Suprapubic skin (tissue), 4 donors: ENCODE measurements at regions not wholly inside any gene's neighbourhood (a gene's known extent, or its start where the extent isn't known, plus 50 kb on each side); places are given as distances from the start of the nearest gene placed in this dataset.

Experiments used
- DNase-seq, 2 donors: peaks; one replicate each; pipeline ENCODE4 v3.0.0-alpha.2; 2019; ENCODE audit warnings: low spot score in 2 of 2
- H3K27ac ChIP-seq: fragments of 200-600 bp; sonication (generic); one replicate; pipeline ENCODE4 v1.5.1; 2019
- H3K27me3 ChIP-seq: fragments of 200-600 bp; sonication (generic); one replicate; pipeline ENCODE4 v1.5.1; 2019
- H3K36me3 ChIP-seq: fragments of 200-600 bp; sonication (generic); one replicate; pipeline ENCODE4 v1.5.1; 2019
- H3K4me1 ChIP-seq: fragments of 200-600 bp; sonication (generic); one replicate; pipeline ENCODE4 v1.5.1; 2019
- H3K4me3 ChIP-seq: fragments of 200-600 bp; sonication (generic); one replicate; pipeline ENCODE4 v1.5.1; 2019; ENCODE audit warnings: mild to moderate bottlenecking
- H3K9me3 ChIP-seq: fragments of 200-600 bp; sonication (generic); one replicate; pipeline ENCODE4 v1.5.1; 2019
- CTCF ChIP-seq, 2 donors: fragments of 200-600 bp in 1 of 2; fragments of 450-650 bp in 1 of 2; sonication (generic) in 1 of 2; IDR thresholded peaks; one replicate each; pipeline ENCODE4 v1.5.1; 2016 to 2019; ENCODE audit warnings: antibody characterized with exemption in 2 of 2, mild to moderate bottlenecking in 1 of 2, moderate library complexity in 1 of 2
- EP300 ChIP-seq: sonication (generic); formaldehyde crosslinking; IDR thresholded peaks from one replicate; pipeline ENCODE4 v1.6.1; 2017; ENCODE audit warnings: antibody characterized with exemption
- POLR2A ChIP-seq, 2 donors: fragments of 450-650 bp; IDR thresholded peaks; one replicate each; pipeline ENCODE4 v1.6.1; 2017; ENCODE audit warnings: antibody characterized with exemption in 2 of 2, mild to moderate bottlenecking in 2 of 2, moderate library complexity in 2 of 2
- POLR2AphosphoS5 ChIP-seq, 3 donors: sonication (generic); formaldehyde crosslinking; IDR thresholded peaks; one replicate each; pipeline ENCODE4 v1.6.1; 2017; ENCODE audit warnings: antibody characterized with exemption in 3 of 3
- WGBS: methylation state at CpG from one replicate; pipeline ENCODE4 v1.1.5; 2018; 5-methylcytosine and 5-hydroxymethylcytosine counted together

DNA sequence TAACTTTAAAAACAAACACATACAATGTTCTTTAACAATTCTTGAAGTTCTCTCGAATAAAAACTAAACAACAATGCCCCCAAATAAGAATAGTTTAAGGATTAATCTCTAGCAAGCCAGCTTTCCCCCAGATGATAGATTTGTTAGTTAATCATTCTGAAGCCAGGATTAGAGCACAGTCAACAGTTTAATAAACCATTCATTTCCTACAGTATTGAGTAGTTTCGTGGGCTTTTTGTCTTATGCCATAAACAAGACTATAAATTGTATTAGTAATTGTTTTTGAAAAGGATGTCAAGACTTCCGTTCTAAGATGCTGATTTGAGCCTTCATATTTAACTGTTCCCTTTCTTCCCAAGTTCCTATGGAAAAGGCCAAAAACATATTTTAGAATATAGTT, 136.6 kb downstream of the PIK3R1 start:
- 66% methylated on average over 3 of the region's 3 CpGs for WGBS
- Histone ChIP-seq H3K27ac (no peak overlapping the region), H3K36me3 (no peaks in the 10 kb centered on the region), H3K9me3 (no peaks in the 10 kb centered on the region), H3K27me3 (no peaks in the 10 kb centered on the region), H3K4me3 (no peak overlapping the region), H3K4me1 (no peaks in the 10 kb centered on the region)
- DNase-seq: no peak
- TF ChIP-seq POLR2A (IDR thresholded peaks at IDR 0.05): no peak
- TF ChIP-seq EP300: no peak
- TF ChIP-seq CTCF (IDR thresholded peaks at IDR 0.05): no peak
- no peak for TF ChIP-seq POLR2AphosphoS5 (IDR thresholded peaks at IDR 0.05)

GRCh38 chr5:68353605-68354004, 138.0 kb downstream of the PIK3R1 start:
- 89% methylated on average over 5 of the region's 5 CpGs for WGBS
- no peak for DNase-seq
- Histone ChIP-seq H3K4me3 (no peak overlapping the region), H3K27me3 (no peaks in the 10 kb centered on the region), H3K9me3 (no peaks in the 10 kb centered on the region), H3K27ac (no peak overlapping the region), H3K36me3 (no peaks in the 10 kb centered on the region), H3K4me1 (no peaks in the 10 kb centered on the region)
- no peak for TF ChIP-seq POLR2A (IDR thresholded peaks at IDR 0.05)
- TF ChIP-seq EP300: no peak

GRCh38 chr5:68354315-68354714, 138.8 kb downstream of the PIK3R1 start:
- no peak overlapping the region for H3K27ac ChIP-seq
- H3K9me3 ChIP-seq: no peaks in the 10 kb centered on the region
- WGBS: 85% methylated on average over 4 of the region's 5 CpGs
- no peaks in the 10 kb centered on the region for H3K27me3 ChIP-seq
- no peak for DNase-seq
- H3K4me3 ChIP-seq: no peak overlapping the region
- no peak for TF ChIP-seq EP300
- no peak for TF ChIP-seq POLR2AphosphoS5 (IDR thresholded peaks at IDR 0.05)
- TF ChIP-seq CTCF (IDR thresholded peaks at IDR 0.05): no peak
- TF ChIP-seq POLR2A (IDR thresholded peaks at IDR 0.05): no peak
- H3K4me1 ChIP-seq: no peaks in the 10 kb centered on the region
- no peaks in the 10 kb centered on the region for H3K36me3 ChIP-seq

DNA sequence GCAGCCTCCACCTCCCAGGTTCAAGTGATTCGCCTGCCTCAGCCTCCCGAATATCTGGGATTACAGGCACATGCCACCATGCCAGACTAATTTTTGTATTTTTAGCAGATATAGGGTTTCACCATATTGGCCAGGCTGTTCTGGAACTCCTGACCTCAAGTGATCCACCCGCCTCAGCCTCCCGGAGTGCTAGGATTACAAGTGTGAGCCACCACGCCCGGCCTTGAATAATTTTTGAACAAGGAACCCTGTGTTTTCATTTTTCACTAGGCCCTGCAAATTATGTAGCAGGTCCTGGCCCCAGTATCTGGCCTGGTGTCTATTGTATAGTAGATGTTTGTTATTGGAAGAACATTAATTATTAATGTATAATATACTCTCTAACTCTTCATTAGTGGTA, 140.7 kb downstream of the PIK3R1 start:
- no peak overlapping the region for H3K4me3 ChIP-seq
- 95% methylated on average over 6 of the region's 6 CpGs for WGBS
- no peaks in the 10 kb centered on the region for H3K9me3 ChIP-seq
- no peaks in the 10 kb centered on the region for H3K36me3 ChIP-seq
- no peak for TF ChIP-seq POLR2A (IDR thresholded peaks at IDR 0.05)
- no peak for TF ChIP-seq POLR2AphosphoS5 (IDR thresholded peaks at IDR 0.05)
- TF ChIP-seq CTCF (IDR thresholded peaks at IDR 0.05): no peak
- TF ChIP-seq EP300: no peak
- no peaks in the 10 kb centered on the region for H3K27me3 ChIP-seq
- H3K27ac ChIP-seq: no peak overlapping the region
- no peak for DNase-seq
- H3K4me1 ChIP-seq: no peaks in the 10 kb centered on the region

GRCh38 chr5:68356623-68357022, 141.1 kb downstream of the PIK3R1 start:
- no peak for DNase-seq
- TF ChIP-seq POLR2A (IDR thresholded peaks at IDR 0.05): no peak
- TF ChIP-seq CTCF (IDR thresholded peaks at IDR 0.05): no peak
- no peak for TF ChIP-seq POLR2AphosphoS5 (IDR thresholded peaks at IDR 0.05)
- no peak for TF ChIP-seq EP300
- H3K4me1 ChIP-seq: no peaks in the 10 kb centered on the region
- H3K4me3 ChIP-seq: no peak overlapping the region
- 91% methylated on average over 2 of the region's 2 CpGs for WGBS
- H3K27me3 ChIP-seq: no peaks in the 10 kb centered on the region
- H3K36me3 ChIP-seq: no peaks in the 10 kb centered on the region
- no peaks in the 10 kb centered on the region for H3K9me3 ChIP-seq
- no peak overlapping the region for H3K27ac ChIP-seq

DNA sequence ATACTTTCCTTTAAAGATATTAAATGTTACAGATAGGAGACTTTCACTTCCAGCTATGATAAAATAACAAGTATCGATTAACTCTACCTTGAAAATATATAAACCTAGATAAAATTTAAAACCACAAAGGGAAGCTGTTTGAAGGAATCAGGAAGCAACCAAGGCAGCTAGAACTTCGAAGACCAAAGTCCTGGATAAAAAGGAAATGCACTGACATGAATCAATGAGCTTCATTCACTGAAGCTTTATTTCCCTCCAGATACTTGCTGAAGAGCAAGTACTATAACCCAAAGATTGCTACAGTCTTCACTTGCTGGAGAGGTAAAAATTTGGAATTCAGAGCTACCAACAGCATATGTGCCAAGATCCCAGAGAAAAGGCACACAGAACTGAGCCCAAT, 144.1 kb downstream of the PIK3R1 start:
- Histone ChIP-seq H3K36me3 (no peaks in the 10 kb centered on the region), H3K27me3 (no peaks in the 10 kb centered on the region), H3K9me3 (peaks cover 6% of the 10 kb centered on the region), H3K4me3 (no peak overlapping the region), H3K4me1 (no peaks in the 10 kb centered on the region), H3K27ac (no peak overlapping the region)
- WGBS: 82% methylated on average over 2 of the region's 2 CpGs
- no peak for DNase-seq
- TF ChIP-seq POLR2AphosphoS5 (IDR thresholded peaks at IDR 0.05) (no peak), POLR2A (IDR thresholded peaks at IDR 0.05) (no peak), CTCF (IDR thresholded peaks at IDR 0.05) (no peak), EP300 (no peak)
